C4-2B (cell line): ENCODE measurements at regions not wholly inside any gene's neighbourhood (a gene's known extent, or its start where the extent isn't known, plus 50 kb on each side); places are given as distances from the start of the nearest gene placed in this dataset.

Experiments used
- CTCF ChIP-seq: fragments of 450-650 bp; conservative IDR thresholded peaks from 2 replicates; pipeline ENCODE4 v1.5.1; 2017; ENCODE audit warnings: mild to moderate bottlenecking
- ZFX ChIP-seq: fragments of 450-650 bp; IDR thresholded peaks from 2 replicates; pipeline ENCODE4 v1.6.1; 2017

- TF ChIP-seq CTCF: no peak
- TF ChIP-seq ZFX: no peak
Measured at GRCh38 chr1:219041818-219042217, 131.9 kb upstream of the LYPLAL1 start.
